ENCODE measurements at regions not wholly inside any gene's neighbourhood (a gene's known extent, or its start where the extent isn't known, plus 50 kb on each side); places are given as distances from the start of the nearest gene placed in this dataset.
"Not testable (repeated sequence)": the region's sequence is repeated elsewhere in the genome, so short reads cannot be mapped to it uniquely, and the experiment has no call there.

GRCh38 chr6:93749191-93749590, 329.8 kb upstream of the EPHA7 start:
- DNase-seq, result no peak

GRCh38 chr6:93746892-93747291, 327.5 kb upstream of the EPHA7 start:
- no peak for DNase-seq

- no peak for DNase-seq
Measured at GRCh38 chr6:93745306-93745705, 325.9 kb upstream of the EPHA7 start.

GRCh38 chr6:93735099-93735498, 315.7 kb upstream of the EPHA7 start:
- no peak for DNase-seq

- no peak for DNase-seq
Measured at GRCh38 chr6:93731306-93731705, 311.9 kb upstream of the EPHA7 start.

- DNase-seq, result no peak
Measured at GRCh38 chr6:93728150-93728549, 308.8 kb upstream of the EPHA7 start.

GRCh38 chr6:93727447-93727846, 308.1 kb upstream of the EPHA7 start:
- DNase-seq, result no peak

- DNase-seq, result no peak
Measured at GRCh38 chr6:93721386-93722048, 302.2 kb upstream of the EPHA7 start.

- no peak for DNase-seq
Measured at GRCh38 chr6:93713974-93714373, 294.6 kb upstream of the EPHA7 start.

GRCh38 chr6:93703431-93703830, 284.1 kb upstream of the EPHA7 start:
- DNase-seq, result no peak

GRCh38 chr6:93701526-93701925, 282.2 kb upstream of the EPHA7 start:
- DNase-seq, result no peak

- DNase-seq, result no peak
Measured at GRCh38 chr6:93685494-93685893, 266.1 kb upstream of the EPHA7 start.

- no peak for DNase-seq
Measured at GRCh38 chr6:93684339-93684738, 265.0 kb upstream of the EPHA7 start.

GRCh38 chr6:93679836-93680235, 260.5 kb upstream of the EPHA7 start:
- DNase-seq, result no peak

GRCh38 chr6:93678841-93679454, 259.6 kb upstream of the EPHA7 start:
- DNase-seq, result no peak

- no peak for DNase-seq
Measured at GRCh38 chr6:93677264-93677965, 258.1 kb upstream of the EPHA7 start.

GRCh38 chr6:93676581-93676980, 257.2 kb upstream of the EPHA7 start:
- DNase-seq, result no peak

- DNase-seq, result no peak
Measured at GRCh38 chr6:93675856-93676417, 256.6 kb upstream of the EPHA7 start.

GRCh38 chr6:93663111-93663510, 243.8 kb upstream of the EPHA7 start:
- DNase-seq, result no peak

GRCh38 chr6:93654548-93654947, 235.2 kb upstream of the EPHA7 start:
- no peak for DNase-seq

- DNase-seq, result peak; percentile 38
Measured at GRCh38 chr6:93644611-93645010, 225.3 kb upstream of the EPHA7 start.

- no peak for DNase-seq
Measured at GRCh38 chr6:93639126-93639525, 219.8 kb upstream of the EPHA7 start.

- DNase-seq, result not testable (repeated sequence)
Measured at GRCh38 chr6:93636987-93637664, 217.8 kb upstream of the EPHA7 start.

All from SHP77 treated with DMSO at 0.1 percent for 48 hours (cell line).